Psoas muscle (tissue), 7 donors: ENCODE measurements at regions not wholly inside any gene's neighbourhood (a gene's known extent, or its start where the extent isn't known, plus 50 kb on each side); places are given as distances from the start of the nearest gene placed in this dataset.

Source experiments
- ATAC-seq, 4 donors: fragments of 200-7000 bp; cut with Tn5 transposase; one replicate each; pipeline ENCODE4 v1.9.1; 2020; ENCODE audit warnings: moderate library complexity in 3 of 4, mild to moderate bottlenecking in 2 of 4
- DNase-seq, 2 donors: peaks; one replicate each; pipeline ENCODE4 v3.0.0-alpha.2; 2020
- H3K27ac ChIP-seq: fragments of 200-600 bp; one replicate; pipeline ENCODE4 v1.8.0; 2022
- H3K27me3 ChIP-seq, 3 donors: fragments of 200-600 bp in 1 of 3; one replicate each; pipeline versions ENCODE4 v1.6.1 to v1.8.0; 2013 to 2022; ENCODE audit warnings: low read length in 2 of 3, mild to moderate bottlenecking in 2 of 3, moderate library complexity in 1 of 3; ENCODE audit not compliant: insufficient read depth in 3 of 3
- H3K36me3 ChIP-seq, 2 donors: fragments of 200-600 bp in 1 of 2; one replicate each; pipeline versions ENCODE4 v1.6.1 to v1.8.0; 2013 to 2022; ENCODE audit warnings: low read depth in 1 of 2, mild to moderate bottlenecking in 1 of 2, moderate library complexity in 1 of 2; ENCODE audit not compliant: insufficient read depth in 1 of 2
- H3K4me1 ChIP-seq: fragments of 200-600 bp; one replicate; pipeline ENCODE4 v1.8.0; 2022
- H3K4me3 ChIP-seq: fragments of 200-600 bp; one replicate; pipeline ENCODE4 v1.8.0; 2022; ENCODE audit warnings: mild to moderate bottlenecking
- H3K9me3 ChIP-seq: fragments of 200-600 bp; one replicate; pipeline ENCODE4 v1.8.0; 2022
- CTCF ChIP-seq: fragments of 200-600 bp; IDR thresholded peaks from one replicate; pipeline ENCODE4 v1.8.0; 2022; ENCODE audit warnings: antibody characterized with exemption
- WGBS, 3 donors: extraction: QIAGEN DNeasy Blood & Tissue Kit; methylation state at CpG; one replicate each; pipeline versions ENCODE4 v1.1.6 to v1.1.7; 2013; 5-methylcytosine and 5-hydroxymethylcytosine counted together
- intact Hi-C, 2 donors: fragments of 100-400 bp; cut with DNase I; formaldehyde crosslinking; loops; one replicate each; pipeline versions ENCODE4 v1.11.0 to v1.14.2; 2022
- donor health status: healthy with polysubstance abuse.
- donor health status: DM: no; HTN: no; CAD: no; lungs with moderate emphysema.
- donor health status: Bipolar disorder and iron deficiency.
- donor health status: healthy.
- donor health status: DM: yes; HTN: yes; CAD: no.
- donor health status: DM: no; HTN: no; CAD: no.
- donor health status: DM: yes; HTN: yes; CAD: no.

GRCh38 chr7:89987665-89988064 lies 166.6 kb upstream of the STEAP1 start:
- 33 to 37% (median 35%) methylated on average over 3 of the region's 3 CpGs for WGBS, 3 donors
- Histone ChIP-seq H3K36me3 (no peaks in the 10 kb centered on the region), H3K4me1 (no peaks in the 10 kb centered on the region), H3K27me3 (no peaks in the 10 kb centered on the region), H3K9me3 (no peaks in the 10 kb centered on the region), H3K4me3 (no peak overlapping the region), H3K27ac (no peak overlapping the region)
- no peak for DNase-seq
- TF ChIP-seq CTCF: no peak
- intact Hi-C loops: no loop called here
- no peak for ATAC-seq

- intact Hi-C loops: no loop called here
- 44 to 75% (median 55%) methylated on average over 1 of the region's 1 CpG for whole genome bisulfite sequencing, 3 donors
- Histone ChIP-seq H3K4me1 (no peaks in the 10 kb centered on the region), H3K4me3 (no peak overlapping the region), H3K27me3 (no peaks in the 10 kb centered on the region), H3K27ac (no peak overlapping the region), H3K9me3 (no peaks in the 10 kb centered on the region), H3K36me3 (no peaks in the 10 kb centered on the region)
- DNase-seq (no peak), ATAC-seq (no peak)
- no peak for TF ChIP-seq CTCF
Observed at GRCh38 chr7:89988074-89988473, 166.2 kb upstream of the STEAP1 start.

GRCh38 chr7:89989454-89989853 lies 164.8 kb upstream of the STEAP1 start:
- 39 to 44% (median 42%) methylated on average over 2 of the region's 2 CpGs for WGBS, 3 donors
- H3K36me3 ChIP-seq: no peaks in the 10 kb centered on the region
- no peak overlapping the region for H3K4me3 ChIP-seq
- intact Hi-C loops: no loop called here
- ATAC-seq (no peak), DNase-seq (no peak)
- H3K4me1 ChIP-seq: no peaks in the 10 kb centered on the region
- no peaks in the 10 kb centered on the region for H3K9me3 ChIP-seq
- H3K27me3 ChIP-seq: no peaks in the 10 kb centered on the region
- TF ChIP-seq CTCF: no peak
- H3K27ac ChIP-seq: no peak overlapping the region

- Histone ChIP-seq H3K9me3 (no peaks in the 10 kb centered on the region), H3K27ac (no peak overlapping the region), H3K36me3 (no peaks in the 10 kb centered on the region), H3K4me1 (no peaks in the 10 kb centered on the region), H3K4me3 (no peak overlapping the region), H3K27me3 (no peaks in the 10 kb centered on the region)
- DNase-seq (no peak), ATAC-seq (no peak)
- no peak for TF ChIP-seq CTCF
- intact Hi-C loops: no loop called here
- 43 to 50% (median 43%) methylated on average over 1 of the region's 1 CpG for WGBS, 3 donors
Observed at GRCh38 chr7:89994483-89994882, 159.8 kb upstream of the STEAP1 start.

- ATAC-seq (no peak), DNase-seq (no peak)
- intact Hi-C loops: no loop called here
- TF ChIP-seq CTCF: no peak
- no peaks in the 10 kb centered on the region for H3K36me3 ChIP-seq
- no peak overlapping the region for H3K27ac ChIP-seq
- no peaks in the 10 kb centered on the region for H3K4me1 ChIP-seq
- 77 to 84% (median 78%) methylated on average over 2 of the region's 2 CpGs for WGBS, 3 donors
- no peaks in the 10 kb centered on the region for H3K27me3 ChIP-seq
- no peak overlapping the region for H3K4me3 ChIP-seq
- no peaks in the 10 kb centered on the region for H3K9me3 ChIP-seq
Observed at GRCh38 chr7:89998554-89998953, 155.7 kb upstream of the STEAP1 start.
